GM12874 (cell line): ENCODE measurements at regions not wholly inside any gene's neighbourhood (a gene's known extent, or its start where the extent isn't known, plus 50 kb on each side); places are given as distances from the start of the nearest gene placed in this dataset.

Source experiments
- CTCF ChIP-seq: IDR thresholded peaks from 2 replicates; pipeline ENCODE4 v1.5.1; 2011; ENCODE audit warnings: low read depth, mild to moderate bottlenecking, control low read depth, low read length, moderate library complexity; ENCODE audit not compliant: insufficient read depth

GRCh38 chr12:46609674-46610073, 216.1 kb downstream of the SLC38A4 start:
- TF ChIP-seq CTCF, result no peak

- TF ChIP-seq CTCF, result no peak
Observed at GRCh38 chr12:46609273-46609623, 216.5 kb downstream of the SLC38A4 start.

GRCh38 chr12:46608431-46609272, 217.1 kb downstream of the SLC38A4 start:
- no peak for TF ChIP-seq CTCF

- no peak for TF ChIP-seq CTCF
Observed at GRCh38 chr12:46604684-46605083, 221.1 kb downstream of the SLC38A4 start.

GRCh38 chr12:46603776-46604456, 221.9 kb downstream of the SLC38A4 start:
- no peak for TF ChIP-seq CTCF

- no peak for TF ChIP-seq CTCF
Observed at GRCh38 chr12:46602474-46602873, 223.3 kb downstream of the SLC38A4 start.

GRCh38 chr12:46590991-46591703, 218.6 kb upstream of the SLC38A2 start:
- TF ChIP-seq CTCF, result no peak
